Parathyroid adenoma (tissue), 2 donors: ENCODE measurements at regions not wholly inside any gene's neighbourhood (a gene's known extent, or its start where the extent isn't known, plus 50 kb on each side); places are given as distances from the start of the nearest gene placed in this dataset.

Experiments
- H2AFZ ChIP-seq: fragments of 300-600 bp; sonication (generic); one replicate; pipeline ENCODE4 v1.7.0; 2017; ENCODE audit warnings: antibody characterized with exemption, mild to moderate bottlenecking
- H3K27ac ChIP-seq: fragments of 300-600 bp; sonication (generic); one replicate; pipeline ENCODE4 v1.7.0; 2017
- H3K27me3 ChIP-seq: fragments of 300-600 bp; sonication (generic); one replicate; pipeline ENCODE4 v1.7.0; 2017; ENCODE audit warnings: low read length; ENCODE audit not compliant: control insufficient read depth, insufficient read depth
- H3K36me3 ChIP-seq: fragments of 300-600 bp; sonication (generic); one replicate; pipeline ENCODE4 v1.7.0; 2017; ENCODE audit warnings: low read length; ENCODE audit not compliant: control insufficient read depth, insufficient read depth
- H3K4me1 ChIP-seq: fragments of 300-600 bp; sonication (generic); one replicate; pipeline ENCODE4 v1.7.0; 2017; ENCODE audit warnings: control low read depth
- H3K4me2 ChIP-seq: fragments of 300-600 bp; sonication (generic); one replicate; pipeline ENCODE4 v1.7.0; 2017; ENCODE audit warnings: low read length
- H3K4me3 ChIP-seq: fragments of 300-600 bp; sonication (generic); one replicate; pipeline ENCODE4 v1.7.0; 2017; ENCODE audit warnings: low read depth, low read length
- H3K79me2 ChIP-seq: fragments of 300-600 bp; sonication (generic); one replicate; pipeline ENCODE4 v1.7.0; 2017; ENCODE audit warnings: control low read depth
- H3K9ac ChIP-seq: fragments of 300-600 bp; sonication (generic); one replicate; pipeline ENCODE4 v1.7.0; 2017; ENCODE audit warnings: mild to moderate bottlenecking
- H3K9me3 ChIP-seq: fragments of 300-600 bp; sonication (generic); one replicate; pipeline ENCODE4 v1.7.0; 2017; ENCODE audit warnings: low read length; ENCODE audit not compliant: control insufficient read depth
- CTCF ChIP-seq: fragments of 300-600 bp; sonication (generic); IDR thresholded peaks from one replicate; pipeline ENCODE4 v1.7.0; 2017; ENCODE audit warnings: antibody characterized with exemption, mild to moderate bottlenecking
- donor health status: primary hyperparathyroidism.

DNA sequence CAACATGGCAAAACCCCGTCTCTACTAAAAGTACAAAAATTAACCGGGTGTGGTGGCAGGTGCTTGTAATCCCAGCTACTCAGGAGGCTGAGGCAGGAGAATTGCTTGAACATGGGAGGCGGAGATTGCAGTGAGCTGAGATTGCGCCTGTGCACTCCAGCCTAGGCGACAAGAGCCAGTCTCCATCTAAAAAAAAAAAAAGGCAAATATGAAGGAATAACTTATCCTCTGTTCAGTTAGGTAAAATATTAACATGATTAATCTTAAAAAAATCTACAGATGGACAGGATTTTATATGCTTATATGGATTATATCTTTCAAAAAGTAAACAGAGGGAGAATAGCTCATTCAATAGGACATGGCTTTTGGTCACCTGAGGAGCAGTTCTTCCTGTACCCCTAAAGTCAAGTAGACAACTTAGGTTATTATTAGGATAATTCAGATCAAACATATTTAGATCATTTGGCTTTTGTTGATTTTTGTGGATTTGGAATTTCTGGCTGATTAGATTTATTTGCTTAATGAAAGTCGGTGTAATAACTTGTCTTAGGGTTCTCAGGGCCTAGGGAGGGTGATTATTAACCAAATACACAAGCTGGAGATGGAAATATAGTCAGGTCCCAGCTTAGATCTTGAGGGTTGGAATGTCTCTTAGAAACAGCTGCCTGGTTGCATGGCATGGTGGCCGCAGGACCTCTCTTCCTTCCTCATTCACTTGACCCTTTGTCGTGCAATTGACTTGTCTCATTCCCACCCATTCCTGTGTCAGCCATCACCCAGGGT is 82.1 kb upstream of the ONECUT1 start:
- TF ChIP-seq CTCF, result no peak
- no peaks in the 10 kb centered on the region for H3K4me1 ChIP-seq
- no peaks in the 10 kb centered on the region for H3K79me2 ChIP-seq
- no peak overlapping the region for H3K4me2 ChIP-seq
- H2AFZ ChIP-seq, result no peak overlapping the region
- H3K36me3 ChIP-seq, result no peaks in the 10 kb centered on the region
- no peaks in the 10 kb centered on the region for H3K27me3 ChIP-seq
- no peaks in the 10 kb centered on the region for H3K9me3 ChIP-seq
- H3K27ac ChIP-seq, result no peak overlapping the region
- H3K4me3 ChIP-seq, result no peak overlapping the region
- no peak overlapping the region for H3K9ac ChIP-seq

DNA sequence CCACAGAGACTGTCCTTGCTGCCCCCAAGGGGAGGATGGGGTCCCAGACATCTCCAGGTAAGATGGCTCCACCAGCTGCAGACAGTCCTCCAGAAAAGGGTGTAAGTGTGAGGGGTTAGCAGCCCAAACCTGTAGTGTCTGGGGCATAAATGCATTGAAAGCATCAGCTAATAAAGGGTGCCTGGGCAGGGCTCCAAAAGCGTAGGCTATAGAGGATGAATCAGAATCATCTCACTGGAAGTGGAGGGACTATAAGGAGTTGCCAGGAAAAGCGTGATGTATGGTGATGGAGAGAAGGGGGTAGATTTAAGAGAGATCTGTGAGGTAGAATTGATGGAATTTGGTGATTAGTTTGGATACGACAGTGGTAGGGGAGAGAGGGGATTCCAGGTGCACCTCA is 79.9 kb upstream of the ONECUT1 start:
- H3K4me1 ChIP-seq, result no peaks in the 10 kb centered on the region
- no peak overlapping the region for H3K4me2 ChIP-seq
- no peaks in the 10 kb centered on the region for H3K79me2 ChIP-seq
- TF ChIP-seq CTCF, result no peak
- H2AFZ ChIP-seq, result no peak overlapping the region
- H3K27me3 ChIP-seq, result no peaks in the 10 kb centered on the region
- no peaks in the 10 kb centered on the region for H3K36me3 ChIP-seq
- no peak overlapping the region for H3K9ac ChIP-seq
- no peaks in the 10 kb centered on the region for H3K9me3 ChIP-seq
- no peak overlapping the region for H3K27ac ChIP-seq
- H3K4me3 ChIP-seq, result no peak overlapping the region

DNA sequence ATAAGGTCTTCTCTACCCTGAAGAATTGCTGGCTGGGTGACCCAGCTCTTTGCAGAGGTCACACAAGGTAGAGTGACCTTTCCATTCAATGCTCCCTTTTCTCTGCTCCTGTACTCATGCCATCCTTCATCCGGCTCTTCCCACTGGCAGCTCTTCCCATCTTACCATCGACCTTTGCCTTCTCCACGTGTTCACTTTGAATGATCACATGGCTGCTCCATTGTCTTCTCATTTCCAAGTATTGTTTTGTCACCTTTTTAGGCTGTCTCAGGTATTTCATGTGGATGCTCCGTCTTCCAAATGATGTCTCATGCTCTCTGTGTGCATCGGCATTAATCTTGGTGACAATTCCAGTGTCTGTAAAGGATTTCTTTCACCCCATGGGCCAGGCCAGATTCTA is 76.6 kb upstream of the ONECUT1 start:
- H3K4me3 ChIP-seq, result no peak overlapping the region
- no peak overlapping the region for H3K27ac ChIP-seq
- TF ChIP-seq CTCF, result no peak
- no peaks in the 10 kb centered on the region for H3K79me2 ChIP-seq
- H3K9me3 ChIP-seq, result no peaks in the 10 kb centered on the region
- H3K27me3 ChIP-seq, result no peaks in the 10 kb centered on the region
- no peaks in the 10 kb centered on the region for H3K4me1 ChIP-seq
- H3K4me2 ChIP-seq, result no peak overlapping the region
- no peak overlapping the region for H3K9ac ChIP-seq
- no peaks in the 10 kb centered on the region for H3K36me3 ChIP-seq
- no peak overlapping the region for H2AFZ ChIP-seq

DNA sequence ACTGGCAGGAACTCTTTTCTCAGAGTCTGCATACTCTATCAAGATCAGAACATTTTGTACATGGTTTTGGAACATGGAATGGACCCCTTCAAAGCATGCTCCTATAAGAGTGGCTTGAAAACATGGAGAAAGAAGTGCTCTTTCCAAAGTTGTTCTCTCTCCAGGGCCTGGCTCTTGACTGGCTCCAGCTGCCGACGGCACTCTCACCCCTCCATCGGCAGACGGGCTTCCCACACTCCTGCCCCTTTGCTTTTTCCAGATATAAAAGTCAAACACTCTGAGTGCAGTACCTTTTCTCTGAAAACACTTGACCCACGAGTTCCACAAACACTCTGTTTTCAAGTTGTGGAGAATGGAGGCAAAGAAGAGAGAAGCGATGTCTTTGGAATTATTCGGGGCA is 72.5 kb upstream of the ONECUT1 start:
- H3K9ac ChIP-seq, result no peak overlapping the region
- H3K4me2 ChIP-seq, result no peak overlapping the region
- no peaks in the 10 kb centered on the region for H3K27me3 ChIP-seq
- TF ChIP-seq CTCF, result no peak
- H3K27ac ChIP-seq, result no peak overlapping the region
- H2AFZ ChIP-seq, result no peak overlapping the region
- H3K4me1 ChIP-seq, result no peaks in the 10 kb centered on the region
- no peaks in the 10 kb centered on the region for H3K79me2 ChIP-seq
- H3K4me3 ChIP-seq, result no peak overlapping the region
- no peaks in the 10 kb centered on the region for H3K36me3 ChIP-seq
- no peaks in the 10 kb centered on the region for H3K9me3 ChIP-seq

GRCh38 chr15:52858782-52859176 is 68.6 kb upstream of the ONECUT1 start:
- no peaks in the 10 kb centered on the region for H3K4me1 ChIP-seq
- TF ChIP-seq CTCF, result no peak

More at GRCh38 chr15:52858782-52859176, 68.6 kb upstream of the ONECUT1 start:
- H3K9me3 ChIP-seq, result no peaks in the 10 kb centered on the region
- no peaks in the 10 kb centered on the region for H3K79me2 ChIP-seq
- no peaks in the 10 kb centered on the region for H3K36me3 ChIP-seq
- no peak overlapping the region for H3K27ac ChIP-seq
- no peak overlapping the region for H2AFZ ChIP-seq
- no peak overlapping the region for H3K4me2 ChIP-seq
- no peaks in the 10 kb centered on the region for H3K27me3 ChIP-seq
- H3K9ac ChIP-seq, result no peak overlapping the region
- H3K4me3 ChIP-seq, result no peak overlapping the region
